Sigmoid colon (tissue), 6 donors: ENCODE measurements at regions not wholly inside any gene's neighbourhood (a gene's known extent, or its start where the extent isn't known, plus 50 kb on each side); places are given as distances from the start of the nearest gene placed in this dataset.

Experiments used
- DNase-seq: peaks from one replicate; pipeline ENCODE4 v3.0.0-alpha.2; 2019
- H3K27ac ChIP-seq, 4 donors: fragments of 200-600 bp; sonication (generic); one replicate each; pipeline ENCODE4 v1.5.1; 2016 to 2019; ENCODE audit warnings: mild to moderate bottlenecking in 1 of 4
- H3K27me3 ChIP-seq, 3 donors: fragments of 200-600 bp; sonication (generic); one replicate each; pipeline ENCODE4 v1.5.1; 2019; ENCODE audit warnings: mild to moderate bottlenecking in 1 of 3
- H3K36me3 ChIP-seq, 4 donors: fragments of 200-600 bp; sonication (generic); one replicate each; pipeline ENCODE4 v1.5.1; 2016 to 2019
- H3K4me1 ChIP-seq, 4 donors: fragments of 200-600 bp; sonication (generic); one replicate each; pipeline ENCODE4 v1.5.1; 2017 to 2019
- H3K4me3 ChIP-seq, 4 donors: fragments of 200-600 bp; sonication (generic); one replicate each; pipeline ENCODE4 v1.5.1; 2017 to 2019; ENCODE audit warnings: mild to moderate bottlenecking in 2 of 4, moderate library complexity in 1 of 4
- H3K9me3 ChIP-seq, 4 donors: fragments of 200-600 bp in 3 of 4; sonication (generic) in 3 of 4; one replicate each; pipeline versions ENCODE4 v1.5.1 to v1.6.1; 2013 to 2019
- EP300 ChIP-seq, 4 donors: sonication (generic); formaldehyde crosslinking; IDR thresholded peaks; one replicate each; pipeline ENCODE4 v1.6.1; 2017; ENCODE audit warnings: antibody characterized with exemption in 4 of 4
- POLR2A ChIP-seq, 2 donors: fragments of 450-650 bp; IDR thresholded peaks; one replicate each; pipeline ENCODE4 v1.6.1; 2016; ENCODE audit warnings: antibody characterized with exemption in 2 of 2, mild to moderate bottlenecking in 2 of 2, moderate library complexity in 2 of 2
- POLR2AphosphoS5 ChIP-seq, 4 donors: sonication (generic); formaldehyde crosslinking; IDR thresholded peaks; one replicate each; pipeline ENCODE4 v1.6.1; 2017; ENCODE audit warnings: antibody characterized with exemption in 4 of 4
- WGBS, 2 donors: extraction: QIAGEN DNeasy Blood & Tissue Kit; methylation state at CpG; one replicate each; pipeline ENCODE4 v1.1.7; 2013; 5-methylcytosine and 5-hydroxymethylcytosine counted together
- intact Hi-C: fragments of 100-400 bp; cut with DNase I; formaldehyde crosslinking; loops from one replicate; pipeline ENCODE4 v1.15.1; 2023
- TF ChIP-seq, protein P1 (sequence below), 4 experiments: fragments of 450-650 bp in 3 of 4; fragments of 200-600 bp in 1 of 4; IDR thresholded peaks; one replicate each; pipeline ENCODE4 v1.5.1; 2016 to 2019; ENCODE audit warnings: antibody characterized with exemption in 4 of 4, mild to moderate bottlenecking in 3 of 4, moderate library complexity in 2 of 4
- donor health status: healthy with polysubstance abuse.
- donor health status: healthy.

GRCh38 chr2:21910832-21911507, 787.2 kb downstream of the TDRD15 start:
- Histone ChIP-seq H3K36me3 (no peaks in the 10 kb centered on the region), H3K9me3 (no peaks in the 10 kb centered on the region), H3K27ac (no peak overlapping the region), H3K4me3 (no peak overlapping the region), H3K27me3 (no peaks in the 10 kb centered on the region), H3K4me1 (no peaks in the 10 kb centered on the region)
- no peak for DNase-seq
- no peak for TF ChIP-seq EP300 (IDR thresholded peaks at IDR 0.05)
- TF ChIP-seq POLR2AphosphoS5 (IDR thresholded peaks at IDR 0.05), result no peak
- TF ChIP-seq, protein P1, sequence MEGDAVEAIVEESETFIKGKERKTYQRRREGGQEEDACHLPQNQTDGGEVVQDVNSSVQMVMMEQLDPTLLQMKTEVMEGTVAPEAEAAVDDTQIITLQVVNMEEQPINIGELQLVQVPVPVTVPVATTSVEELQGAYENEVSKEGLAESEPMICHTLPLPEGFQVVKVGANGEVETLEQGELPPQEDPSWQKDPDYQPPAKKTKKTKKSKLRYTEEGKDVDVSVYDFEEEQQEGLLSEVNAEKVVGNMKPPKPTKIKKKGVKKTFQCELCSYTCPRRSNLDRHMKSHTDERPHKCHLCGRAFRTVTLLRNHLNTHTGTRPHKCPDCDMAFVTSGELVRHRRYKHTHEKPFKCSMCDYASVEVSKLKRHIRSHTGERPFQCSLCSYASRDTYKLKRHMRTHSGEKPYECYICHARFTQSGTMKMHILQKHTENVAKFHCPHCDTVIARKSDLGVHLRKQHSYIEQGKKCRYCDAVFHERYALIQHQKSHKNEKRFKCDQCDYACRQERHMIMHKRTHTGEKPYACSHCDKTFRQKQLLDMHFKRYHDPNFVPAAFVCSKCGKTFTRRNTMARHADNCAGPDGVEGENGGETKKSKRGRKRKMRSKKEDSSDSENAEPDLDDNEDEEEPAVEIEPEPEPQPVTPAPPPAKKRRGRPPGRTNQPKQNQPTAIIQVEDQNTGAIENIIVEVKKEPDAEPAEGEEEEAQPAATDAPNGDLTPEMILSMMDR (IDR thresholded peaks at IDR 0.05), result no peak
- no peak for TF ChIP-seq POLR2A (IDR thresholded peaks at IDR 0.05)
- intact Hi-C loops, result no loop called here
- WGBS, 2 donors, result 82 to 83% methylated on average over 6 of the region's 6 CpGs

DNA sequence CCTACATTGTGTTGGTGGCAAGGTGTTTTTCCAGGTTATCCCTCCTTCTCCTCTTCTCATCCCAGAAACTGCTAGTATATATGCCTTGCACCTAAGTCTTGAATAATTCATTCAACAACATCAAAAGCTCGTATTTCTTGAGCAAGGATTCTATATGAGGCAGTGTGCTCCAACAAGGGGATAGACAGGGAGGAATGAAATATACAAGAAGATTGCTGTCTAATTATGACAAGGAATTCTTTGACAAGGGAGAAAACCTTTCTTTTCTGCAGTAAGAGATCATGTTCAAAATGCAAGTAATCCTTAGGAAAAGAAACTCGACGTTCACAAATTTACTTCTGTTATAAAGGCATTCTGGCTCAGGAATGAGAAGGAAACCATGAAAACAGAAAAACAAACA, 788.6 kb downstream of the TDRD15 start:
- H3K9me3 ChIP-seq, result no peaks in the 10 kb centered on the region
- H3K27ac ChIP-seq, result no peak overlapping the region
- no peaks in the 10 kb centered on the region for H3K27me3 ChIP-seq
- intact Hi-C loops, result no loop called here
- TF ChIP-seq EP300 (IDR thresholded peaks at IDR 0.05) (no peak), POLR2A (IDR thresholded peaks at IDR 0.05) (no peak), POLR2AphosphoS5 (IDR thresholded peaks at IDR 0.05) (no peak)
- TF ChIP-seq, protein P1 (IDR thresholded peaks at IDR 0.05), result no peak
- no peak overlapping the region for H3K4me3 ChIP-seq
- no peak for DNase-seq
- no peaks in the 10 kb centered on the region for H3K36me3 ChIP-seq
- 72 to 83% methylated on average over 3 of the region's 3 CpGs for WGBS, 2 donors
- H3K4me1 ChIP-seq, result no peaks in the 10 kb centered on the region

DNA sequence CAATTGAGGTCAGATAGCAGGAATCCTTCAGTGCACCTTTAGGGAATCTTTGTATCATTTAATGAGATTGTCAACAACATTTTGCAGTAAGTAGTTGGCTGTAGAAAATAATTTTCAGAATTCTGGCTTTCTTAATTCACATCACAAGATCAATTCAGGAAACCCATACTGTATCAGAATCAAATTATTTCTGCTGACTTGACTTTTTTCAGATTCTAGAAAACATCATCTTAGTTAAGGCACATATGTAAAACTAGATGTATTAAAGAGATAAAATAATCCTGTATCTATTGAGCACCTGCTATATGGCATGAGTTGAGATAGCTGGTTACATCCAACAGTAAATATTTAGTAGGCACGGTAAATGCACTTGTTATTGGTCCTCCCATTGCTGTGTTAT, 791.4 kb downstream of the TDRD15 start:
- Histone ChIP-seq H3K27me3 (no peaks in the 10 kb centered on the region), H3K27ac (no peak overlapping the region), H3K36me3 (no peaks in the 10 kb centered on the region), H3K4me3 (no peak overlapping the region), H3K4me1 (no peaks in the 10 kb centered on the region), H3K9me3 (no peaks in the 10 kb centered on the region)
- intact Hi-C loops, result no loop called here
- WGBS, 2 donors, result 91 to 92% methylated on average over 1 of the region's 1 CpG
- TF ChIP-seq, protein P1 (IDR thresholded peaks at IDR 0.05), result no peak
- TF ChIP-seq POLR2AphosphoS5 (IDR thresholded peaks at IDR 0.05) (no peak), POLR2A (IDR thresholded peaks at IDR 0.05) (no peak), EP300 (IDR thresholded peaks at IDR 0.05) (no peak)
- DNase-seq, result no peak

DNA sequence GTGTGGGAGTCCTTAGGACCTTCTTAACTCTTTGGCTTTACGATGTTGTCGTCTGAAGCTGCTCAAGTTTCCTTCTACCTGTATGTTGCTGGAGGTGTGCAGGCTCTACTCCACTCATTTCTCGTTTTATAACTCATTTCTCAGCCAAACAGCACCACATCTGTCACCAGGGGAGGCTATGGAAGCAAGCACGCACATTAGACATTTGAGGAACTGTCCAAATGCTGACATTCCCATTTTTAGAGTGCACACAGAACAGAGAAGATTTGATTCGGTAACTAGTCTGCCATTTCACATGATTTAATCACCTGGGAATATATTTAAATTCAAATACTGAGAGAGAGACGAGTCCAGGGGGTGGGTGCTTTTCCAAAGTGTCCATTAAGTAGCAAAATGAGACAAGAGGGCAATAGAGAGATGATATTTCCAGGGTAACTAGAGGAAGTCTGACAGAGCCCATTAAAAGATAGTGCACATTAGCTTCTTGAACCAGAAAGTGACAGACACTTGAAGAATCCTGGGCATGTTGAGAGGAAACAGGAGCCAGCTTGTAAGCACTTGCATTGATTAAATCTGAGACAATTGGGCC, 793.3 kb downstream of the TDRD15 start:
- Histone ChIP-seq H3K27me3 (no peaks in the 10 kb centered on the region), H3K9me3 (no peaks in the 10 kb centered on the region), H3K4me1 (no peaks in the 10 kb centered on the region), H3K4me3 (no peak overlapping the region), H3K36me3 (no peaks in the 10 kb centered on the region), H3K27ac (no peak overlapping the region)
- WGBS, 2 donors, result 45 to 49% methylated on average over 6 of the region's 6 CpGs
- no peak for DNase-seq
- TF ChIP-seq POLR2A (IDR thresholded peaks at IDR 0.05), result no peak
- TF ChIP-seq, protein P1 (IDR thresholded peaks at IDR 0.05), result no peak
- TF ChIP-seq EP300 (IDR thresholded peaks at IDR 0.05), result no peak
- TF ChIP-seq POLR2AphosphoS5 (IDR thresholded peaks at IDR 0.05), result no peak
- intact Hi-C loops, result no loop called here
